Activated CD4-positive, alpha-beta T cell treated with anti-CD3 and anti-CD28 coated beads, Interleukin-2, amount 50 U/mL, for 48 hours (primary cell): ENCODE measurements at regions not wholly inside any gene's neighbourhood (a gene's known extent, or its start where the extent isn't known, plus 50 kb on each side); places are given as distances from the start of the nearest gene placed in this dataset.

ENCODE experiments used
- DNase-seq, 2 experiments: peaks; one replicate each; pipeline ENCODE4 v3.0.0-alpha.2; 2020

DNA sequence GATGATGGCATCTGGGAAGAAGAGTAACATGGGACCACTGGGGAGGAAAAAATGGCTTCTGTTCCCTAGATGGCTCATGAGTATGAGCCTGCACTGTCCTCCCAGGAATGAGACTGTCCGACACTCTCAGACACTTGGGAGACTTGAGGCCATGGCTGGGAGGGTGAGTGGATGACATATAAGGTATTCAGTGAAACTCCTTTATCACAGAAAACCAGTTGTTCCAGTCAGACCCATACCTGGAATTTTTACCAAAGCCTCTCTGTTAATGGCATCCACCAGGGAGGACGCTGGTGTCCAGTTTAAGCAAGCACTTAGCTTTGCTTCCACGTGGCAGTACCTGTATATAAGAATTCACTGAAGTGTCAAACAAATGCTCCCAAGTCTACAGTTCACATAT is 116.7 kb upstream of the C10orf90 start:
- no peak for DNase-seq

DNA sequence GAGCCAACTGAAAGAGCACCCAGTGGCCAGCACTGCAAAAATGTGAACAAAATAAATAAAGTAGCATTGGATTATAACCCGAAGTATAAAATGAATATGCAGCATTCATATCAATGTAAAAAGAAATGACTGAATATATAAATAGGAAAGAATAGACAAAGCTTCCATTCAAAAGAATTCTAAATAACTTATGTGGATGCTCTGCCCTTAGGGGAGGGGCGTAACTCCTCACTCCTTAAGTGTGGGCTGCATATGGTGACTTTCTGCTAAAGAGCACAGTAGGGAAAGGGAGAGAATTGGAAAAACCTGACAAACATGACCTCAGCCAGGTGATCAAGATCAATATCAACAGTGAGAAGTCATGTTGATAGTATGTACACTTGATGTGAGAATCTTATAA is 109.9 kb upstream of the DOCK1 start:
- no peak for DNase-seq

DNA sequence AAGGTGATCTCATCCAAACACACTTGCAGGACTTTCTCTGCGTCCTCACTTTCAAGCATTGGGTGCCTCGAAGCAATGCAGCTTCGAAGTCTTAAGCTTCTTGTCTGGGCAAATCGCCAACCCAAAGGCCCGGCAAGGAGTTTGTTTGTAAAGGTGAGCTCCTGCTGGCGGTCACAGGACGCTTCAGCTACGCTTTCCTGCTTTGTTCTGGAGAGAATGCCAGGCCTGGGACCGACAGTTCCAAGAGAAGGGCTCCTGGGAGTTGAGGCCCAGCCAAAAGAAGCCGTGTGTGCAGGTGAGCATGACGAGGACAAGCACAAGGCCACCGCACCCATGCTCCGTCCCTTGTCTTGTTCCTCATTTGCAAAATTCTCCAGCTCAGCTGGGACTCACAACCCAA is 106.6 kb upstream of the DOCK1 start:
- no peak for DNase-seq

DNA sequence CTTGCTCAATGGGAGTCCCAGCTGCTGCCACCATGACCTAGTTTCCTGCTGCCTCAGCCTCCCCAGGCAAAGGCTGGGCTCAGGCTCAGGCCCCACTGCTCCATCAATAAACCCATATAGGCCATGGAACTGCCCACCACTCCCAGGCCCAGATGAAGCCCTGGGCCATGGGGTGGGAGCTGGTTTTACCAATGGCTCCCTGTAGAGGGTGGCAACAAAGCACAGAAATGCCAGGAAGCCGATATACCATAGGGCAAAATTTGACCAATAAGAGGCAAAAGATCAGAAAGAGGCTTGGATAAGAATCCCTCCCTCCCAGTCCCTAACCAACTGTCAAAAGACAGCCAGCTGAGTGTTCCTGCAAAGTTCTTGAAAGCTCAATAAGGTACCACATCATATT is 101.8 kb upstream of the DOCK1 start:
- no peak for DNase-seq

DNA sequence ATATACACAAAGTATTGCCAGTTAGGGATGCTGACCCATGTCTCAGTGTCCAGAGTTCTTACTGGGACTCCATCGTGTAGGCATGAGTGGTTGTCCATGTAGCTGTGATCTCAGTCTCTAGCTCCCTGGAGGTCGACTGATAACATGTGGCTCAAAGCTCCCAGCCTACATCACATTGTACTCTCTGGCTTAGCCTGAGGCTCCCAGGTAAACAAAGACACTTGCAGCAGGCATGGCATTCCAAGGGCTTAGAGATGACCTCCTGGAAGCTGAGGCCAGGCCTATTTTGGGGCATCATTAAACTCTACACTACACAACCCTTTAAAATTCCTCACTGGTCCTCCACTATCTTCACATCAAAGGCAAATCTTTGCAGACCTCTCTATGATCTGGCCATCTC is 100.8 kb upstream of the DOCK1 start:
- no peak for DNase-seq

DNA sequence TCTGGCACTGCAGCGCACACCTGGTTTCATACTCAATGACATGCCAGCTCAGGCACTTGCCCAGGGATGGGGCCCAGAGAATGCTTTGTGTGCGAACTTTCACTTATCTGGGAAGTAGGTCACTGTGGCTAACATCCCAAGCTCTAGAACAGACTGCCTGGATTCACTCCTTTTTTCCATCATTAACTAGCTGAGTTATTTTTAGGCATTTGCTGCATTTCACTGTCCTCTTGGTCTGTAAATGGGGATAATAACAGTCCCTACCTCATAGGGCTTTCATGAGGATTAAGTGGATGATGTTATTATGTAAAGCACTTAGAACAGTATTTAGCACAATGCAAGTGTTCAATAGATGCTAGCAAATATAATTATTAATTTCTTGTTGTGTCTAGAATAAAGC is 98.7 kb upstream of the DOCK1 start:
- no peak for DNase-seq

DNA sequence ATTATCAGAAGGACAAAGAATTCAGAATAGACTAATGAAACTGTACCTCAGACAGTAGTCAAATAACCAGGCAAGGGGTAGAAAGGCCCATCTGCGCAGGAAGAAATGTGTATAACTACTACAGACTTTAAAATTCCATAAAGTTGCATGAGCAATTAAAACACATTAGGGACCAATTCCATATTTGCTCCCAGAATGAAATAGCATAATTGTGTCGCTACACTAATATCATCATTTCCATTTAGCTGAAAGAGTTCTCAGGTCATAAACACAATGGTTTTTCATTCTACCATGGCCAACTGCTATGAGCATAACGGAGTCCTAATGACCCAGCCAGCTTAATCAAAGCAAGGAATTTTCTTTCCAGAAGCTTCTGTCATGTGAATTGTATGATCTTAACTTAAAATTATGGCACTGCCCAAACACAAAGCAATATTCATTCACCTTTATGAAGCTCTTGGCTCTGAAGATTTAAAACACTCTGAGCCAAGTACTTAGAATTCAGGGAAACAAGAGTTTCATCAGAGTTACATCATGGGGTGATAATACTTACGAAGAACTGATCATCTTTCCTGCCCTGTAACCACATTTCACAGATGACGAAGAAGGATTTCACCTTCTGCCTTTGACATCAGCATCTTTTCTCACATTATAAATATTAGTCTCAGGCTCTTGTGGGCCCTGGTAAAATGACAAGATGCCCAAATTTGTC is 98.1 kb upstream of the DOCK1 start:
- no peak for DNase-seq

DNA sequence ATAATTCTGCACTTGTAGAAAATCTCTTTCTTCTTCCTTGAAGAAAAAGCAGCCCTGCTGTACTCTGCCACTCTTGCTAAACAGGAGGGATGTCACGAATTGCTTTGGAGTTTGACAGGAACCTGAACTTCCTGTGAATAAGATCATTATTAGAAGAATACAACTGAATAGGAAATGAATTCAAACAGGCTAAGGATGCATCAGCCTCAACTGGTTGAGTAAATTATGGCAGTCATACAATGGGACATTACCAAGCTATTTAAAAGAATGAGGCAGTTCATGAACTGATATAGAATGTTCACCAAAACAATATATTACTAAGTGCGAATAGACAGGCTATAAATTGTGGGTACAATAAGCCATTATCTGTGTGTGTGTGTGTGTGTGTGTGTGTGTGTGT is 97.1 kb upstream of the DOCK1 start:
- no peak for DNase-seq

DNA sequence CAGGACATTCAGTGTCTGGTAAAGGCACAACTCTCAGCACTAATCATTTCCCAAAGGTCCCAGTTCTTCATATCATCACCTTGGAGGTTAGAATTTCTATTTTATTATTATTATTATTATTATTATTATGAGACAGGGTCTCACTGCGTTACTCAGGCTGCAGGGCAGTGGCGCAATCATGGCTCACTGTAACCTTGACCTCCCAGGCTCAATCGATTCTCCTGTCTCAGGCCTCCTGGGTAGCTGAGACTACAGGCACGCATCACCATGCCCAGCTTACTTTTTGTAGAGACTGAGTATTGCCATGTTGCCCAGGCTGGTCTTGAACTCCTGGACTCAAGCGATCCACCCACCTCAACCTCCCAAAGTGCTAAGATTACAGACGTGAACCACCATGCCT is 91.8 kb upstream of the DOCK1 start:
- DNase-seq: no peak

DNA sequence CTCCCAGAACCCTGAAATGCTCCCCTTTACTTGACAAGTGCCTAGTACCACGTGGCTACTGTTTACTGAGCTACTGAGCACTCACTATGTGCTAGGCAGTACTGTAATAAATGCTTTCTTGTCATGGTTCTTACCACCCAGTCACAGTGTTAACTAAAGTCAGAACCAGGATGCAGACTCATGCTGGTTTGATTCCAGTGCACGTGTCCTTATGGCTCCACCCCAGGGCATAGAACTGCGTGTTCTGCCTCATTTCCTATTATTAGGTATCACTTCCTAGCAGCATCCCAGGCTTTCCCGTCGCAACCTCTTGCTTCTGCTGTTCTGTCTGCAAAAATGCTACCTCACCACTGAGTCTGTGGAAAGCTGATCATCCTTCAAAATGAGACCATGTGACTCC is 71.7 kb upstream of the DOCK1 start:
- DNase-seq: no peak

DNA sequence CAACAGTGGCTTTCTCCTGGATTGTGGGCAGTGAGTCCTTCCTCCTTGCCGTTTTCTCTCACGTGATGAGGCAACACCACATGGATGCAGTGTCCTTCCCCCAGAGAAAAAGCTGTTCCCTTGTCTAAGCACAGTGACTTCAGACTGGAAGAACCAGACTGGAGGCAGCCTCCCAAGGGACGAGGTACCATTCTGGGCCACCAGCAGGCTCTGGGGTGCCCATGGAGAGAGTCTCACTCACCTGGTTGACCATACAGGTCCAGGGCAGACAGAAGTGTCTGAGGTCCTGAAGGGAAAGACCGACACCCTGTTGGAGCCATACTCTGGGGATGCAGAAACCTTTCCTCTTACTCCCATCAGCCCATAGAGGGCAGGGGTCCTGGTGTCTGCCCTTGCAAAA is 69.2 kb upstream of the DOCK1 start:
- no peak for DNase-seq

DNA sequence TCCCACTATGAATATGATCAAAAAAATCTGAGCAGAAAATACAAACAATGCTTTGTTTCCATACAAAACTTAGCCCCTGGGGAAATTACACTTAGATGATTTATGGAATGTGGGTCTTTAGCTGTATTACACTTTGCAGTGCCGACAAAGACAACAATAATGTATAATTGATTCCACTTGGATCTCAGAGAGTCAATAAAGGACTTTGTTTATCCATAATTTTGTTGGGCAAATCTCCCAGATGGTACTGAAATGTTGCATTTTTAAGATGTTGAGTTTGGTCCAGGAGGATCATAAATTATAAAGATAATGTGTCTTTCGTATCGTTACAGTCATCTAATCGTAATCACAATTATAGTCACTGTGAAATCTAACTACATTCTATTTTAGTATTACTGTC is 66.9 kb upstream of the DOCK1 start:
- no peak for DNase-seq

DNA sequence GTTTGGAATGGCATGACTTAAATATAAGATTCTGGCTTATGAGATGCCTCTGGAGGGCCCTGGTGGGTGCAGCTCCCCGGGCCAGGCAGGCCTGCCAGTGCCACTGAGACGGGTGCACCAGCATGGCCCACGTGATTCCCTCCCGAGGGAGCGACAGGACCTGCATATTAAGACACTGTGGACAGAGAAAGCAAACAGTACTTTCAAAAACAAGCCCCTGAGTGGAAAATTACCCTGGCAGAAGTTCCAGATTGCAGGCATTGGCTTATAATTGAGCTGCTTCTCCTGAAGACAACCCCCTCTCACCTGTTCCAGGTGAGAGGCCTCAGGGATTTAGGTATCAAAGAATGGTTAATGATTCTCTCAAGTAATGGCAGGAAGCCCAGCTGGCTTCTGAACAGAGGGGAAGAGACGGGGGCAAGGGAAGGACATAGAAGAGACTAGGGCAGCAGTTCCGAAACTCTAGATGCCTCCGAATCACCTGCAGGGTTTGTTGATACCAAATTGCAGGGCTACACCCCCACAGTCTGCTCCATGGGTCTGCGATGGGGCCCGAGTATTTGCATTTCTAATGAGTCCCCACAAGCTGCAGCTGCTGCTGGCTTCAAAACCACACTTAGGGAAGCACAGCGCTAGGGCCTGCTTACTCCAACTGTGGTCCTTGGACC is 66.0 kb upstream of the DOCK1 start:
- no peak for DNase-seq

DNA sequence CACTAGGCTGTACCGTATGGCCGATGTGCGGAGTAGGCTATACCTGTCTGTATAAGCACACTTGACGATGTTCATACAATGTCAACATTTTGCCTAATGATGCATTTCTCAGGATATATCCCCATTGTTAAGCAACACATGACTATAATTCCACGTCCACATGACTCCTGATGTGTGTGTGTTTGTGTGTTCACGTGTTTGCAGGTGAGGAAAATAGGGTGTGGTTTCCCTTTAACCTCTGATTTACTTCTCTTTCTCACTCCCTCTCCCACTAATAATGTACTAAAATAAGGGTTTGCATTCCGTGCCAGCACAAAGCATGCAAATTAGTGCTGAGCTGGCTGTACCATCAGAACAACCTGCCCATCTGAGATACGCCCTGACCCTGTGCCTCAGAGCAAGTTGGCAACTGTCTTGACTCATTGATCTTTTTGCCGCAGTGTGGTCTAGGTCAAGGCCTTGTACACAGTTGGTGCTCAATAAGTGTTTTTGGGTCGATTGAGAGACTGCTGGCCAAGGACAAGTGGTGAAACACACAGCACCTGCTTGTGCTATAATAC is 64.6 kb upstream of the DOCK1 start:
- DNase-seq: no peak

DNA sequence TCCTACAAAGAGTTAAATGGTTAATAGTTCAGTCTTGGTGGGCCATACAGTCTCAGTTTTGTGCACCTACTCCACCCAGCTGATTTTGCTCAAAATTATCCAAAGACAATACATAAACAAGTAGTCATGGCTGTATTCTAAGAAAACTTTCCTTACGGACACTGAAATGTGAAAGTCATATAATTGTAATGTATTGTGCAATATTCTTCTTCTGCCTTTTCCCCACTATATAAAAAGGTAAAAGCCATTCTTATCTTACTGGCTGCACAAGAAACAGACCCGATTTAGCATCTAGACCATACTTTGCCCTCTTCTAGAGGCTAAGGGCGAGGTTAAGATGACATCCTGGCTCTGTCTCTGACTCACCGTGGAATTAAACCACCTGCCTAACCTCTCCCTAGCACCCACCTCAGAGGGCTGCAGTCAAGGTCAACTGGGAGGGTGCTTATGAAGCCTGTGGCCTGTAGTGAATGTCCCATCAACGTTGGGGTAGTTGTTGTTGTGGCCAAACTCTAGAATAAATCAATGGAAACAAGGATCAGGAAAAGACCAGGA is 63.8 kb upstream of the DOCK1 start:
- DNase-seq: no peak

DNA sequence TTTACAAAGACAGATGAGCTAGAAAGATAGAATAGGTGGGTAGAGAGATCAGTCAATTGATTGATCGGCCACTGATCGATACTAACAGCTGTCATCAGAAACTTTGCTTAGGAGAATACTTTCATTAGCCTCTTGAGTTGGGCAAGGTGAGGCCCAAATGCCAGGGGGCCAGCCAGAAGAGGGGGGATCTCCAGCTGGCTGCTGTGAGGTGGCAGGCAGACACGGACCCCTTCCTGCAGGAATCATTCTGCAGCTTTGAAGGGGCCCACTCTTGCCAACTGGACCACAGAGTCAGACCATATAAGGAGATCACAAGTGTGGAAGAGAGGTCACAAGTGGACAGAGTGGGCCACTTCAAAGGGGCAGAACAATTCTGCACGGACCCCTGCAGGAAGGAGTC is 62.9 kb upstream of the DOCK1 start:
- DNase-seq: no peak

DNA sequence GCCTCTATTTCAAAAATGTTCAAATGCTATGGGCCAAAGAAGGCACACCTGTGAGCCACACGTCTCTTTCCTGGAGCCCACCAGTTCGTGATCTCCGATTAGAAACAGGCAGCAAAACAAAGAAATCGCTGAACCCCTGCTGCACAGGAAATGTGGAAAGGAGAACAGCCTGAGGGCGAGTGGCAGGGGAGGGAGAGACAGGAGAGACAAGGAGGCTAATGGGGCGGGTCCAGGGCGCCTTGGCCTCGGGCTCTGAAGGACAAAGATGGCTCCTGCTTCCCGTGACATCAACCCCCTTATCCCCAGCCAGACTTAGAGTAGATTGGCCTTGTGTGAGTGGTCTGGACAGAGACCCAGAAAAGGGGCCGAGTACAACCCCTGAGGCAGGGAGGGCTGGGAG is 62.4 kb upstream of the DOCK1 start:
- no peak for DNase-seq

DNA sequence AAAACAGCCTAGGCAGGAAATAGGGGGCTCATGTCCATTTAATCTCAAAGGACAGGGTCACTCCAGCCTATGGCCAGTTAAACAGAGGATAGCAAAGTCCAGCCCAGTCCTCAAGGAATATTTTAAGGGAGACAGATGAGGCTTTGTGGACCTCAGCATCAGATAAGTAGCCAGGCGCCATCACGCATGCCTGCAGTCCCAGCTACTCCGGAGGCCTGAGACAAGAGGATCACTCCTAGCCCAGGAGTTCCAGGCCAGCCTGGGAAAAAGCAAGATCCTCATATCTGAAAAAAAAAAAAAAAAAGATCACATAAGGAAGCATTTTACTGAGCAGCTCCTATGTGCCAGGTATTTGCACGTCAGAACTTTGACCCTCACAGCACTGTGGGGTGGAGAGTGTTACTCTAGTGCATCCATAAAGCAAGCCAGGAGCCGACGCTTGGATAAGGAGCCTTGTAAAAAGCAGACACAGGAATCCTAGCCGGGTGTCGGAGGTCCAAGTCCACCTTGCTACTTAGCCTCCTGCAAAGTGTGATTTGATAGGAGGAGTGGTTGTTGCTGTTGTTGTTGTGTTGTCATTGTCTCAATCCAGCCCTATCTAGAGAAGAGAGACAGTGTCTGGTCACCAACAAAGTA is 61.8 kb upstream of the DOCK1 start:
- no peak for DNase-seq

DNA sequence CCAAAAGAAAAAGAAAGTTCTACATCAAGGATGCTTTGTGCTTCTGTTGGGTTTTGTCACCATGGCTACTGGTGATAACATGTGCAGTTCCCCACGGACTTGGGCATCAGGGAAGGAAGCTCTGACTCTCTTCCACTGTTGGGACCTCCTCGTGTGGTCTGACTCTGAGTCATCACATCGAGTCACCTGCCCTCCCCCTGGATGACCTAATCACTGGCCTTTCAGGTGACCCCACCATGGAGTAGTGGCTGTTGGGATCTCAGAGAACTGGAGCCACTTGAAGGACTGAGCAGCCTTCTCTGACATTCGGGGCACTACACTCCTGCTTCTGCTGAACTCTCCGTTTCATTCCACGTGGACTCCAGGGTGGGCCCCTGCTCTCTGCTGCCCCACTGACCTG is 60.8 kb upstream of the DOCK1 start:
- DNase-seq: no peak

DNA sequence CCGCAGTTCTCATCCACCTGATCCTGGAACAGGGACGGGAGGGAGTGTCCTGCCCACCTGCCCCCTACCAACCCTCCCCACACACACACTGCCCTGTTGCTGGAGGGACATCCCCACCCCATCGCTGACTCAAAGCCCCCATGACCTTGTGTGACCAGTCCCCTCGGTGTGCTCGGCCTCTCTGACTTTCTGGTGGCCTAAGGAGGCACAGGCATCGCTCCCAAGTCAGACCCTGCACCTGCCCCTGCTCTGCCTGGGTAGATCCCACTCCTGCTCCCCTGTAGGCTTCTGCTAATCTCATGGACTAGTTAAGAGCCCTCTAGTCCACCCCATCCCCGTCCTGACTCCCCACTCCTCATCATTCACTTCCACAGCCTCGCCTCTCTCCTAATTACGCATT is 58.8 kb upstream of the DOCK1 start:
- DNase-seq: no peak

DNA sequence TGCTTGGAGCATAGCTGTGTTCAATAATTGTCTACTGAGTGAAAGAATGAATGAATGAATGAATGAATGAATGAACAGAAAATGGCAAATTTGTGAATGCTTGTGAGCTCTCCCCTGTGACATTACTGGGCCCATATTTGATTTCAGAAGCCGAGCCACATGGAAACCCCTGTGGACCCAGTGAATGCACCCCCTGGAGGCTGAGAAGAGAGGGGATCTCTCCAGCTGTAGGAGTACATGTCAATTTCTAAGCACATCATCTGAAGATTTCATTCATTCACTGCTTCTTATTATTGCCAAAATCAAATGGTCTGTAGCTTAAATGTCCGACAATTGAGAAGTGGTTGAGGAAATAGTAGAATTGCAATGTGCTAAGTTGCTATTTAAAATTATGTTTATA is 58.3 kb upstream of the DOCK1 start:
- DNase-seq: no peak

DNA sequence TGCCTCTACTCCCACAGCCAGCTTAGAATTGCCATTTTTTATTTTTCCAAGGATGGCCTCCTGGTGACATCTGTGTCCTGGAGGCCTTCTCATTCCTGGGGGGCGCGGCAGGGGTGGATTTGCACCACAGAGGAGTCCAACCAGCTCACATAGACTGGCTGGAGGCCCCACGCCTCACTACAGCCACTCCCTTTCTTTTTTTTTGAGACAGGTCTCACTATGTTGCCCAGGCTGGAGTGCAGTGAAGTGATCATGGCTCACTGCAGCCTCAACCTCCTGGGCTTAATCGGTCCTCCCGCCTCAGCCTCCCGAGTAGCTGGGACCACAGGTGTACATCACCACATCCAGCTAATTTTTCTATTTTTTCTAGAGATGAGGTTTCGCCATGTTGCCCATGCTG is 57.6 kb upstream of the DOCK1 start:
- DNase-seq: no peak

DNA sequence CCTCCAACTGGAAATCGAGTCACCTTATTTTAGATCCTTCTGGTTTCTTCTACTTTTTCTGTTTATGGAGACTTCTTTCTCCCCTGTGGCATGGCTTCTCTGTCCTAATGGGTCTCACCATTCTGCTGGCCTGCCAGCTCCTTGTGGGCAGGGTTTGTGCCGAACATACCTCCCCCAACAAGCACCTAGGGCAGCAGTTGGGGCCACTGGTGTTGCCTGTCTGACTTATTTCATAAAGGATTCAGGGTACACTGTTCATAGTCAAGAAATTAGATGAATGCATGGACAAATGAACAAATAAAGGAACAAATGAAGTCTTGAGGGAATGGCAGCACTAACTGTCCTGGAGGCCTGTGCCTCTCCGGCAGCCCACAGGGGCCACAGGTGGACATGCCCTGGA is 55.6 kb upstream of the DOCK1 start:
- DNase-seq: no peak
